PFSK-1 (cell line): ENCODE measurements at regions not wholly inside any gene's neighbourhood (a gene's known extent, or its start where the extent isn't known, plus 50 kb on each side); places are given as distances from the start of the nearest gene placed in this dataset.

ENCODE experiments used
- REST ChIP-seq, 2 experiments: IDR thresholded peaks; 2 replicates each; pipeline versions ENCODE4 v1.6.1 to v1.8.0; 2011 to 2012; ENCODE audit warnings: low read depth in 2 of 2, low read length in 2 of 2, control low read depth in 1 of 2, inconsistent platforms in 1 of 2, mild to moderate bottlenecking in 1 of 2, moderate library complexity in 1 of 2; ENCODE audit not compliant: insufficient read depth in 1 of 2
- SIN3A ChIP-seq: IDR thresholded peaks from 2 replicates; pipeline ENCODE4 v1.6.1; 2012; ENCODE audit warnings: mild to moderate bottlenecking, low read length, moderate library complexity, borderline replicate concordance; ENCODE audit not compliant: insufficient read depth

DNA sequence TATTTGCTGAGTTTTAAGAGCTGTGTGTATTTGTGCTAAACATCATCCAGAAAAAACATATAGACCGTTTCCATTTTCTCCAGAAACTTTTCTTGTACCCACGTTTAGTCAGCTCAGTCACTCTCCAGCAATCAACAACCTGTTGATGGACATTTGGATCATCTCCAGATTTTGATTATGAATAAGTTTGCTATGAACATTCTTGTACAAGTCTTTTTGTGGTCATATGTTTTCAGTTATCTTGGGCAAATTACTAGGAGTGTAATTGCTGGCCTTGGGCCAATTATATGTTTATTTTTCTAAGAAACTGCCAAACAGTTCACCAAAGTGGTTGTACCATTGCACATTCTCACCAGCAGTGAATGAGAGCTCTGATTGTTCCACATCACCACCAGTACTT lies 221.8 kb downstream of the CENPF start:
- TF ChIP-seq SIN3A (no peak), REST (IDR thresholded peaks at IDR 0.05; ENCODE audit: insufficient read depth in 1 of 2, low read depth in 2 of 2, low read length in 2 of 2) (no peak)
